ENCODE measurements at regions not wholly inside any gene's neighbourhood (a gene's known extent, or its start where the extent isn't known, plus 50 kb on each side); places are given as distances from the start of the nearest gene placed in this dataset.
A peak's percentile ranks its signal among the peaks of the same experiment; 100 is the strongest.
"Not testable (repeated sequence)": the region's sequence is repeated elsewhere in the genome, so short reads cannot be mapped to it uniquely, and the experiment has no call there.

DNA sequence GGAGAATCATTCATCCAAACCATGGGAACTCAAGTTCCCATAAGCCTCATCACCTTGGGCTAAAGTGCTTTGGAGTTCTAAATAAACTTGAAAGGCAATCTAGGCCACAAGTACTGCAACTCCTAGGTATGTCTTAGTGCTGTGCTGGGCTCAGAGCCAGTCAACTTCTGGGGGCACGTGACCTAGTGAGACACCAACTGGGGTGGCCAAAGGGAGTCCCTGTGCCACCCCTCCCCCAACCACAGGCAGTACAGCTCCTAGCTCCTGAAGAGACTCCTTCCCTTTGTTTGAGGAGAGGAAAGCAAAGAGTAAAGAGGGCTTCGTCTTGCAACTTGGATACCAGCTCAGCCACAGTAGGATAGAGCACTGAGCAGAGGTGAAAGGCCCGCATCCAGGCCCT is 154.2 kb upstream of the IL1RAPL2 start:
- H3K4me3 ChIP-seq (replicated peaks in 1 of 2; ENCODE audit: low read depth in 2 of 2, low read length in 2 of 2), result no peak overlapping the region
- TF ChIP-seq, protein P1, sequence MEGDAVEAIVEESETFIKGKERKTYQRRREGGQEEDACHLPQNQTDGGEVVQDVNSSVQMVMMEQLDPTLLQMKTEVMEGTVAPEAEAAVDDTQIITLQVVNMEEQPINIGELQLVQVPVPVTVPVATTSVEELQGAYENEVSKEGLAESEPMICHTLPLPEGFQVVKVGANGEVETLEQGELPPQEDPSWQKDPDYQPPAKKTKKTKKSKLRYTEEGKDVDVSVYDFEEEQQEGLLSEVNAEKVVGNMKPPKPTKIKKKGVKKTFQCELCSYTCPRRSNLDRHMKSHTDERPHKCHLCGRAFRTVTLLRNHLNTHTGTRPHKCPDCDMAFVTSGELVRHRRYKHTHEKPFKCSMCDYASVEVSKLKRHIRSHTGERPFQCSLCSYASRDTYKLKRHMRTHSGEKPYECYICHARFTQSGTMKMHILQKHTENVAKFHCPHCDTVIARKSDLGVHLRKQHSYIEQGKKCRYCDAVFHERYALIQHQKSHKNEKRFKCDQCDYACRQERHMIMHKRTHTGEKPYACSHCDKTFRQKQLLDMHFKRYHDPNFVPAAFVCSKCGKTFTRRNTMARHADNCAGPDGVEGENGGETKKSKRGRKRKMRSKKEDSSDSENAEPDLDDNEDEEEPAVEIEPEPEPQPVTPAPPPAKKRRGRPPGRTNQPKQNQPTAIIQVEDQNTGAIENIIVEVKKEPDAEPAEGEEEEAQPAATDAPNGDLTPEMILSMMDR (IDR thresholded peaks at IDR 0.05; ENCODE audit: low read depth, low read length), result no peak
- no peak for DNase-seq (ENCODE audit: low read depth in 2 of 2)

DNA sequence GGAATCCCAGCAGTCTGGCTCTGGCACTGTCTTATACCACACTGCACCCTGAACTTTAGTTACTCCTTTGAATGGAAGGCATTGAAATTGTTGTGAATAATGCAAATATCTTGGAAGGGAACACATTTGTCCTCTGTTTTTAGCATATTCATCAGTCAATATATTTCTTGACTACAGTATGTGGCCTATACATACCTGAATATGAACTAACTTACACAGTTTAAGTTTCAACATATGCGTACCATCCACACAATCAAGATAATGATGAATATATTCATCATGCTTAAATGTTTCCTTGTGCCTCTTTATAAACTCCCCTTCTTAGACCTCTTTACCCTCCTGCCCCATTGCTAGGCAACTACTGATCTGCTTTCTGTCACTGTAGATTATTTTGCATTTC is 145.7 kb upstream of the ESX1 start:
- no peak for DNase-seq (ENCODE audit: low read depth in 2 of 2)
- TF ChIP-seq, protein P1 (IDR thresholded peaks at IDR 0.05; ENCODE audit: low read depth, low read length), result no peak
- H3K4me3 ChIP-seq (replicated peaks in 1 of 2; ENCODE audit: low read depth in 2 of 2, low read length in 2 of 2), result no peak overlapping the region

DNA sequence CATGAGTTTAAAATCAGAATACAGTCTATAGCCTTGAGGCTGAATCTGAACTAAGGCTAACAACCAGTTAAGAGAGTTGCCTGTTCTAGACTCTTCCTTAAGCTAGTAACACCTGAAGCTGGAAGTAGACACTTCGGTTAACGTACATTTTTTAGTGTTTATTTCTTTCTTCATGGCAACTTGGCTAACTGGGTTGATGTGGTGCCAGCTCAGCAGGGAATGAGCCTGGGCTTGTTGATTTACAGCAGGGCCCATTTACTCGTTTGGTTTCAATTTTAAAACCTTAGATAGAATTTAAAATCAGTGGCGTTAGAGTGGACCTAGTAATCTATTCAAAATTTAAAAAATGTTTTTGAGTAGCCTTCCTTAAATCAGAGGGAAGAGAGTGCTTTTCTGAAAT is 137.6 kb upstream of the ESX1 start:
- no peak for DNase-seq (ENCODE audit: low read depth in 2 of 2)
- no peak overlapping the region for H3K4me3 ChIP-seq (replicated peaks in 1 of 2; ENCODE audit: low read depth in 2 of 2, low read length in 2 of 2)
- TF ChIP-seq, protein P1 (IDR thresholded peaks at IDR 0.05; ENCODE audit: low read depth, low read length), result no peak

DNA sequence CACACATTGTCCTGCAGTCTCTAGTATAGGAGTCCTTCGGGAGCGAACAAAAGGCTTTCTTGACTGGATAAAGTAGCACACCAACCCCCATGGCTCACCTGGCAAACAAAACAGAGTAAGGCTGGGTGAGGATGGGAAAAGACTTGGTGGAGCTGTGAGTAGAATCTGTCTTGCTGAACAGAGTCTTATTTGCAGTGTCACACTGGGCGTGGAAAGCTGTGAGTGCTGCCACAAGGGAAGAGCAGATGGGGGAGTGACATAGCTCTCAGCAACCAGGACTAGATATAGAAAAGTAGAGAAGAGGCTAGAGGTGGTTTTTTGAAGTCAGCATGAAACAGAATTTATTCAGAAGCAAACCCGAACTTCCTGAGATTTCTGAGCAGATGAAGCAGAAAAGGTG is 137.2 kb upstream of the ESX1 start:
- DNase-seq (ENCODE audit: low read depth in 2 of 2), result no peak
- TF ChIP-seq, protein P1 (IDR thresholded peaks at IDR 0.05; ENCODE audit: low read depth, low read length), result no peak

DNA sequence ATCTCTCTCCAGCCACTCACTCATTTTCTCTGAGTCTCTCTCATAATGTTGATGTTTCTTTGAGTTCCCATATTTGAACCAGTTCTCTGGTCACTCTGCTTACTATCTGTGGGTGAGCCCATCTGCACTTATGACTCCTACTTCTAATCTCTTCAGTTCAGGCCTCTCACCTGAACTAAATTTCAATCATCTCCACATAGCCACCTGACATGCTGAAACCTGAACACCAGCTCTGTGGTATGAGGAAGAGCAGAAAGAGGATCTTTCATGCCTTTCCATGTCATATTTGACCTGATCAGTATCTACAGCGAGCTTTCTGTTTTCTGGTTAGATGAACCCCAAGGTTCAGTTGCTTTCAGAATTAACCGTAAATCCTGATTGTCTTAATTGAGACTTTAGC is 122.2 kb upstream of the ESX1 start:
- no peak for DNase-seq (ENCODE audit: low read depth in 2 of 2)
- TF ChIP-seq, protein P1 (IDR thresholded peaks at IDR 0.05; ENCODE audit: low read depth, low read length), result no peak
- no peak overlapping the region for H3K4me3 ChIP-seq (replicated peaks in 1 of 2; ENCODE audit: low read depth in 2 of 2, low read length in 2 of 2)

More for the DNA sequence above, 137.2 kb upstream of the ESX1 start:
- no peak overlapping the region for H3K4me3 ChIP-seq (replicated peaks in 1 of 2; ENCODE audit: low read depth in 2 of 2, low read length in 2 of 2)

DNA sequence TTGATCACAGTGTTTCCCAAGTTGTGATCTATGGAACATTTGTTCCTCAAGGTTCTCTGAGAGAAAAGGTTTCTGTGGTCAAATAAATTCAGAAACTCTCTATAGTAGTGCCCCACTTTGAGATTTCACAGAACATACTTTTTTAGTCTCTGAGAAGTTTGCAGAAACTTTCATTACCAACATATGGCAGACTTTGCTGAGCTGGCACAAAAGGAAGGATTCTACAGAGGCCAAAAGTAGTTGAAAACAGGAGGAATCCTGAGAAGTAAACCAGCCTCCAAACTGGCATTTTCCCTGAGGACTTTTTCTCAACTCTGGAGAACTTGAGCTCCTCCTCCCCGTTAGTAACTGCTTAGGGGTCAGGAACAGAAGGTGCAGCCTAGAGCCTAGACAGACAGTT is 117.8 kb upstream of the ESX1 start:
- TF ChIP-seq, protein P1 (IDR thresholded peaks at IDR 0.05; ENCODE audit: low read depth, low read length), result no peak
- DNase-seq (ENCODE audit: low read depth in 2 of 2), result no peak
- no peak overlapping the region for H3K4me3 ChIP-seq (replicated peaks in 1 of 2; ENCODE audit: low read depth in 2 of 2, low read length in 2 of 2)

DNA sequence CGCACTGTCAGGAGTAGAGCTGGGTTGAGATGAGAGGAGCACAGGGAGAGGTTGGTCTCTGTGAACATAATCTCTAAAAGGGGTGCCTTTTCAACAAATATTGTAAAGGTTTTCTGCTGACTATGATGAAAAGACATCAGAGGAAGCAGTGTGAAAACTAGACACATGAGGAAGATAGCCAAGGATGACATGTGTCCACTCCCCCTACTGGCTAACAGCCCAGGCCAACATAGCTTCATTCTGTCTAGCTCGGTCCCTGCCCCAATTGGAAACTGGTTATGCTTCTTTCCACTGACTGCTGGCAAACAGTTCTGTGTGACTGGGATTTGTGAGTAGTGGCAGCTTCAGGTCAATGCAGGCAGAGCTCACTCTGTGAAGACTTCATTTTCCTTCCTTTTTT is 115.4 kb upstream of the ESX1 start:
- peak in 1 of 2 donors; percentile 2 for DNase-seq (ENCODE audit: low read depth in 2 of 2)
- TF ChIP-seq, protein P1 (IDR thresholded peaks at IDR 0.05; ENCODE audit: low read depth, low read length), result peak; percentile 4
- no peak overlapping the region for H3K4me3 ChIP-seq (replicated peaks in 1 of 2; ENCODE audit: low read depth in 2 of 2, low read length in 2 of 2)

DNA sequence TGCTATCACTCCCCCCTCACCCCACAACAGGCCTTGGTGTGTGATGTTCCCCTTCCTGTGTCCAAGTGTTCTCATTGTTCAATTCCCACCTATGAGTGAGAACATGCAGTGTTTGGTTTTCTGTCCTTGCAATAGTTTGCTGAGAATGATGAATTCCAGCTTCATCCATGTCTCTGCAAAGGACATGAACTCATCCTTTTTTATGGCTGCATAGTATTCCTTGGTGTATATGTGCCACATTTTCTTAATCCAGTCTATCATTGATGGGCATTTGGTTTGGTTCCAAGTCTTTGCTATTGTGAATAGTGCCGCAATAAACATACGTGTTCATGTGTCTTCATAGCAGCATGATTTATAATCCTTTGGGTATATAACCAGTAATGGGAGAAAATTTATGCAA is 106.0 kb upstream of the ESX1 start:
- H3K4me3 ChIP-seq (replicated peaks in 1 of 2; ENCODE audit: low read depth in 2 of 2, low read length in 2 of 2); DNase-seq (ENCODE audit: low read depth in 2 of 2): not testable (repeated sequence)
